ENCODE measurements at regions not wholly inside any gene's neighbourhood (a gene's known extent, or its start where the extent isn't known, plus 50 kb on each side); places are given as distances from the start of the nearest gene placed in this dataset.

GRCh38 chr12:127660961-127661360 is 606.0 kb upstream of the TMEM132C start:
- H3K4me3 Mint-ChIP-seq: no peak overlapping the region
- H3K4me1 Mint-ChIP-seq: no peaks in the 10 kb centered on the region
- no peak overlapping the region for H3K27ac Mint-ChIP-seq
- ChIA-PET POLR2A (no interaction called here), CTCF (no interaction called here)
- no peak for DNase-seq
- H3K9me3 Mint-ChIP-seq: no peaks in the 10 kb centered on the region
- no peaks in the 10 kb centered on the region for H3K27me3 Mint-ChIP-seq
- H3K36me3 Mint-ChIP-seq (ENCODE audit: low read depth): no peaks in the 10 kb centered on the region
- ATAC-seq (ENCODE audit: low read depth): no peak
- no peak for TF ChIP-seq CTCF (IDR thresholded peaks at IDR 0.05)
- intact Hi-C loops (cut with micrococcal nuclease): no loop called here

- Mint-ChIP-seq H3K27ac (no peak overlapping the region), H3K27me3 (no peaks in the 10 kb centered on the region), H3K4me3 (no peak overlapping the region)
Observed at GRCh38 chr12:127663716-127664115, 603.3 kb upstream of the TMEM132C start.

GRCh38 chr12:127664901-127665300 is 602.1 kb upstream of the TMEM132C start:
- no peaks in the 10 kb centered on the region for H3K36me3 Mint-ChIP-seq (ENCODE audit: low read depth)
- no peaks in the 10 kb centered on the region for H3K9me3 Mint-ChIP-seq
- intact Hi-C loops (cut with micrococcal nuclease): no loop called here
- no peak overlapping the region for H3K4me3 Mint-ChIP-seq
- CTCF ChIA-PET: interaction anchor here (2.1 kb wide), 1 partner anchor 13 kb away, joined by 9 read pairs; no protein-coding TSS in a partner anchor
- no peaks in the 10 kb centered on the region for H3K27me3 Mint-ChIP-seq
- ATAC-seq (ENCODE audit: low read depth) (no peak), DNase-seq (no peak)
- no peak for TF ChIP-seq CTCF (IDR thresholded peaks at IDR 0.05)
- POLR2A ChIA-PET: no interaction called here
- H3K27ac Mint-ChIP-seq: no peak overlapping the region
- H3K4me1 Mint-ChIP-seq: no peaks in the 10 kb centered on the region

More at GRCh38 chr12:127663716-127664115, 603.3 kb upstream of the TMEM132C start:
- no peaks in the 10 kb centered on the region for H3K36me3 Mint-ChIP-seq (ENCODE audit: low read depth)
- no peak for TF ChIP-seq CTCF (IDR thresholded peaks at IDR 0.05)
- no peaks in the 10 kb centered on the region for H3K4me1 Mint-ChIP-seq
- H3K9me3 Mint-ChIP-seq: no peaks in the 10 kb centered on the region
- no peak for DNase-seq
- no peak for ATAC-seq (ENCODE audit: low read depth)
- ChIA-PET POLR2A (no interaction called here), CTCF (interaction anchor here (2.1 kb wide), 1 partner anchor 14 kb away, joined by 9 read pairs; no protein-coding TSS in a partner anchor)
- intact Hi-C loops (cut with micrococcal nuclease): no loop called here

GRCh38 chr12:127667131-127667685 is 599.8 kb upstream of the TMEM132C start:
- TF ChIP-seq CTCF (IDR thresholded peaks at IDR 0.05): no peak
- DNase-seq (no peak), ATAC-seq (ENCODE audit: low read depth) (no peak)
- no peaks in the 10 kb centered on the region for H3K27me3 Mint-ChIP-seq
- no peak overlapping the region for H3K27ac Mint-ChIP-seq
- ChIA-PET POLR2A (no interaction called here), CTCF (no interaction called here)
- no peak overlapping the region for H3K4me3 Mint-ChIP-seq
- H3K9me3 Mint-ChIP-seq: no peaks in the 10 kb centered on the region
- intact Hi-C loops (cut with micrococcal nuclease): no loop called here
- H3K4me1 Mint-ChIP-seq: no peaks in the 10 kb centered on the region
- H3K36me3 Mint-ChIP-seq (ENCODE audit: low read depth): no peaks in the 10 kb centered on the region

- TF ChIP-seq CTCF (IDR thresholded peaks at IDR 0.05): no peak
- Mint-ChIP-seq H3K9me3 (no peaks in the 10 kb centered on the region), H3K27ac (peak overlapping the region; percentile 16), H3K4me3 (no peak overlapping the region), H3K36me3 (ENCODE audit: low read depth) (no peaks in the 10 kb centered on the region), H3K27me3 (no peaks in the 10 kb centered on the region), H3K4me1 (no peaks in the 10 kb centered on the region)
- ATAC-seq (ENCODE audit: low read depth): no peak
- ChIA-PET POLR2A (no interaction called here), CTCF (no interaction called here)
- intact Hi-C loops (cut with micrococcal nuclease): no loop called here
- DNase-seq: no peak
Observed at GRCh38 chr12:127670294-127670693, 596.7 kb upstream of the TMEM132C start.

Data from activated B cell treated with CpG ODN at 0.5 μM for 24 hours (primary cell).